ENCODE measurements at regions not wholly inside any gene's neighbourhood (a gene's known extent, or its start where the extent isn't known, plus 50 kb on each side); places are given as distances from the start of the nearest gene placed in this dataset.

DNA sequence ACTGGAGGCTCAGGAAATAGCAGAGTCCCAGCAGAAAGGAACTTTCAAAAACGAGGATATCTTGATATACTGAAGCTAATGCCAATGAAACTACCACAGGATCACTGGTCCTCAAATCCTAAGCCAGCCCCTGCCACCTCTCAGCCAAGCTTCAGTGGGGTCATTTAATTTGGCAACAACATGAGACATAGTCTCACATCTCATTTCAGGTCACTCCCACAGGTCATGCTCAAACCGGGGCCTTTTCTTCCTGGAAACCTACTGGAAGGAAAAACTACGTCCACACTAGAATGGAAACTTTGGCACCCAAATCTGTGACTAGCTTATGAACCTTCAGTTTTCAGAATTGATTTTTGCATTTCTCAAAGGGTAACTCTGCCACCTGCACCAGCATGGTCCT lies 61.9 kb upstream of the CYP2D6 start:
- TF ChIP-seq POLR2A (IDR thresholded peaks at IDR 0.05) (no peak), POLR2AphosphoS5 (IDR thresholded peaks at IDR 0.05) (no peak)
- TF ChIP-seq, protein P1, sequence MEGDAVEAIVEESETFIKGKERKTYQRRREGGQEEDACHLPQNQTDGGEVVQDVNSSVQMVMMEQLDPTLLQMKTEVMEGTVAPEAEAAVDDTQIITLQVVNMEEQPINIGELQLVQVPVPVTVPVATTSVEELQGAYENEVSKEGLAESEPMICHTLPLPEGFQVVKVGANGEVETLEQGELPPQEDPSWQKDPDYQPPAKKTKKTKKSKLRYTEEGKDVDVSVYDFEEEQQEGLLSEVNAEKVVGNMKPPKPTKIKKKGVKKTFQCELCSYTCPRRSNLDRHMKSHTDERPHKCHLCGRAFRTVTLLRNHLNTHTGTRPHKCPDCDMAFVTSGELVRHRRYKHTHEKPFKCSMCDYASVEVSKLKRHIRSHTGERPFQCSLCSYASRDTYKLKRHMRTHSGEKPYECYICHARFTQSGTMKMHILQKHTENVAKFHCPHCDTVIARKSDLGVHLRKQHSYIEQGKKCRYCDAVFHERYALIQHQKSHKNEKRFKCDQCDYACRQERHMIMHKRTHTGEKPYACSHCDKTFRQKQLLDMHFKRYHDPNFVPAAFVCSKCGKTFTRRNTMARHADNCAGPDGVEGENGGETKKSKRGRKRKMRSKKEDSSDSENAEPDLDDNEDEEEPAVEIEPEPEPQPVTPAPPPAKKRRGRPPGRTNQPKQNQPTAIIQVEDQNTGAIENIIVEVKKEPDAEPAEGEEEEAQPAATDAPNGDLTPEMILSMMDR (IDR thresholded peaks at IDR 0.05) = no peak

Measured in breast epithelium (tissue), 3 donors.